HG03439 (cell line): ENCODE measurements at regions not wholly inside any gene's neighbourhood (a gene's known extent, or its start where the extent isn't known, plus 50 kb on each side); places are given as distances from the start of the nearest gene placed in this dataset.

ENCODE experiments used
- ATAC-seq: cut with Tn5 transposase; IDR thresholded peaks from one replicate; pipeline ENCODE4 v1.9.1; 2021; ENCODE audit warnings: mild to moderate bottlenecking, moderate library complexity; ENCODE audit not compliant: unreplicated experiment

- no peak for ATAC-seq
These were observed 749.2 kb downstream of the EFNA5 start for GRCh38 chr5:106921567-106921966.

GRCh38 chr5:106910486-106910885, 760.3 kb downstream of the EFNA5 start:
- no peak for ATAC-seq

GRCh38 chr5:106909716-106910115, 761.0 kb downstream of the EFNA5 start:
- ATAC-seq, result no peak

- ATAC-seq, result no peak
These were observed 762.8 kb downstream of the EFNA5 start for GRCh38 chr5:106907979-106908378.

- ATAC-seq, result no peak
These were observed 764.5 kb downstream of the EFNA5 start for GRCh38 chr5:106906199-106906598.

GRCh38 chr5:106894964-106895363, 775.8 kb downstream of the EFNA5 start:
- ATAC-seq, result no peak

- no peak for ATAC-seq
These were observed 788.7 kb downstream of the EFNA5 start for GRCh38 chr5:106882035-106882434.

GRCh38 chr5:106880656-106881055, 790.1 kb downstream of the EFNA5 start:
- ATAC-seq, result no peak

- no peak for ATAC-seq
These were observed 792.9 kb downstream of the EFNA5 start for GRCh38 chr5:106877881-106878280.

- no peak for ATAC-seq
These were observed 794.0 kb downstream of the EFNA5 start for GRCh38 chr5:106876665-106877194.

- no peak for ATAC-seq
These were observed 794.5 kb downstream of the EFNA5 start for GRCh38 chr5:106876298-106876622.

- ATAC-seq, result no peak
These were observed 795.0 kb downstream of the EFNA5 start for GRCh38 chr5:106875591-106876297.

GRCh38 chr5:106874974-106875373, 795.8 kb downstream of the EFNA5 start:
- no peak for ATAC-seq

GRCh38 chr5:106874531-106874930, 796.2 kb downstream of the EFNA5 start:
- ATAC-seq, result no peak

- no peak for ATAC-seq
These were observed 797.2 kb downstream of the EFNA5 start for GRCh38 chr5:106873568-106873967.

GRCh38 chr5:106865279-106865678, 805.5 kb downstream of the EFNA5 start:
- ATAC-seq, result no peak

- no peak for ATAC-seq
These were observed 808.1 kb downstream of the EFNA5 start for GRCh38 chr5:106862450-106863193.

GRCh38 chr5:106860398-106861044, 810.2 kb downstream of the EFNA5 start:
- ATAC-seq, result no peak

GRCh38 chr5:106858616-106859015, 812.1 kb downstream of the EFNA5 start:
- no peak for ATAC-seq

- no peak for ATAC-seq
These were observed 815.8 kb downstream of the EFNA5 start for GRCh38 chr5:106854922-106855321.

- no peak for ATAC-seq
These were observed 816.5 kb downstream of the EFNA5 start for GRCh38 chr5:106854105-106854687.
